Memory B cell (primary cell): ENCODE measurements at regions not wholly inside any gene's neighbourhood (a gene's known extent, or its start where the extent isn't known, plus 50 kb on each side); places are given as distances from the start of the nearest gene placed in this dataset.

ENCODE experiments used
- ATAC-seq: fragments of 150-1000 bp; cut with Tn5 transposase; 2 replicates; pipeline ENCODE4 v1.10.0; 2021; ENCODE audit warnings: low read depth, mild to moderate bottlenecking, moderate library complexity
- DNase-seq, 2 donors: peaks; one replicate each; pipeline ENCODE4 v3.0.0; 2022; ENCODE audit warnings: low spot score in 2 of 2
- H3K27ac Mint-ChIP-seq: one replicate; pipeline ENCODE4 v1.8.0; 2022; ENCODE audit warnings: mild to moderate bottlenecking, moderate library complexity, mixed read lengths
- H3K27me3 Mint-ChIP-seq: one replicate; pipeline ENCODE4 v1.8.0; 2022; ENCODE audit warnings: mixed read lengths
- H3K36me3 Mint-ChIP-seq: one replicate; pipeline ENCODE4 v1.8.0; 2022; ENCODE audit warnings: mild to moderate bottlenecking, mixed read lengths
- H3K4me1 Mint-ChIP-seq: one replicate; pipeline ENCODE4 v1.8.0; 2022; ENCODE audit warnings: mixed read lengths
- H3K4me3 Mint-ChIP-seq: one replicate; pipeline ENCODE4 v1.8.0; 2022; ENCODE audit warnings: mild to moderate bottlenecking, moderate library complexity, mixed read lengths
- H3K9me3 Mint-ChIP-seq: one replicate; pipeline ENCODE4 v1.8.0; 2022; ENCODE audit warnings: mixed read lengths

DNA sequence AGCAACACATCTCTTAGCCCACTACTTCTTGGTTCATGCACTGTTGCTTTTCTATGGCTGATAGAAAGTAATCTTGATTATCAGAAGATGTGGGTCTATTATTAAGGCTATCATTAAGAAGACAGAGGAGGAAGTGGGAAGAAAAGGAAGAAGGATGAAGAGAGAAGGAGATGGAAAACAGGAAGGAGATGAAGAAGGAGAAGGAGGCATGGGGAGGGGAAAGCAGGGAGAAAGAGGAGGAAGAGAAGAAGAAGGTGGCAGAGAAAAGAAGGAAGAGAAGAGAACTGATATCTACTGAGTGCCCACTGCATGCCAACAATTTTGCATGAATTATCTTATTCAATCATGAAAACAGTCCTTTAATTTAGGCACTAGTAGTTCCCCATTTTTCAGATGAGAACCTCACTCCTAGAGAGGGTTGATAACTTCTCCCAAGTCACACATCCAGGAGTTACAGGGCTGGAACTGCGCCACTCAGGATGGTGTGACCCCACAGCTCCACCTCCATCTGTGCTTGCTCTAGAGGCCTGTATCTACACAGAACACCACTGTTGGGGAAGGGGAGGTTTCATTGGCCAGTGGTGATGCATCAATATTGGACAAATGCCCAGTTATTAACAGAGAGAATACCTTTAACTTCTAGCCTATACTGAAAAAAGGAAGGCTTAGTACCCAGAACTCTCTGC lies 147.4 kb downstream of the CXCL12 start:
- ATAC-seq: no peak
- DNase-seq: no peak
- Mint-ChIP-seq H3K4me1 (no peaks in the 10 kb centered on the region), H3K9me3 (peaks cover 6% of the 10 kb centered on the region), H3K4me3 (no peak overlapping the region), H3K27me3 (no peaks in the 10 kb centered on the region), H3K36me3 (no peaks in the 10 kb centered on the region), H3K27ac (no peak overlapping the region)

DNA sequence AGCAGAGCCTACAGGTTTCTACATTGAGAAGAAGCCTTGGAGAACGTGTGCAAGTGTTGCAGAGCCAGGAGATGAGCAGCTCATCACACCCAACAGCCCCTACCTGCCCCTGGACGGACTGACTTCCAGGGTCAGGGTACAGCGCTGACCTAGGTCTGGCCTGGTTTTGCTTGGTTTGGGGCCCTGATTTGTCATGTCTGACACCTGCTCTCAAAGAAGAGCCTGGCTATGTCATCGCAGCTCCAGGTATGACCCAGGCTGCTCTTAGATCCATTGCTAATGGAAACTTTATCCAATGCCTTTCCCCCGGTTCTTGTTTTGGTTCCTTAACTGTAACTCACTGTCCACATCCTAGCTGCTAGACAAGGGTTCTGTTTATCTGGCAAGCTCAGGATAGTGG lies 149.5 kb downstream of the CXCL12 start:
- Mint-ChIP-seq H3K27me3 (no peaks in the 10 kb centered on the region), H3K4me3 (no peak overlapping the region), H3K27ac (no peak overlapping the region), H3K36me3 (no peaks in the 10 kb centered on the region), H3K4me1 (no peaks in the 10 kb centered on the region), H3K9me3 (peaks cover 10% of the 10 kb centered on the region)
- no peak for ATAC-seq
- no peak for DNase-seq

DNA sequence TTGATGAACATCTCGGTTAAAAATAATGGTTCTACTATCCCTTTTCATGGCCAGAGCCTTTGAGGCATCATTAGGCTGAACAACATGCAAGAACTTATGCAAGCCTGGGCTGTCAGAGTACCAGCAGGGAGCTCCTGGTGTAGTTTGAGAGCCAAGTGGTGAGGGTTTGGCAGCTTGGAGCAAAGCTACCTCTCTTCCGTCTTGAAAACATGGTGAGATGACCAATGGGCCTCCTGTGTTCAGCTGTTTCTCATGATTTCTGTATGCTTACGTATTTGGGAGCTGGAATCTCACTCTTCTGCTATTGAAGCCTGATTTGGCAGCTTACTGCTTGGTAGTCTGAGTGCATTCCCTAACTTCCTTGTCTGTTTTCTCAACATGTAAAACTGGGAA lies 150.4 kb downstream of the CXCL12 start:
- H3K27me3 Mint-ChIP-seq: no peaks in the 10 kb centered on the region
- H3K9me3 Mint-ChIP-seq: peaks cover 11% of the 10 kb centered on the region
- H3K4me3 Mint-ChIP-seq: no peak overlapping the region
- H3K36me3 Mint-ChIP-seq: no peaks in the 10 kb centered on the region
- H3K27ac Mint-ChIP-seq: no peak overlapping the region
- no peak for ATAC-seq
- DNase-seq: no peak
- no peaks in the 10 kb centered on the region for H3K4me1 Mint-ChIP-seq

DNA sequence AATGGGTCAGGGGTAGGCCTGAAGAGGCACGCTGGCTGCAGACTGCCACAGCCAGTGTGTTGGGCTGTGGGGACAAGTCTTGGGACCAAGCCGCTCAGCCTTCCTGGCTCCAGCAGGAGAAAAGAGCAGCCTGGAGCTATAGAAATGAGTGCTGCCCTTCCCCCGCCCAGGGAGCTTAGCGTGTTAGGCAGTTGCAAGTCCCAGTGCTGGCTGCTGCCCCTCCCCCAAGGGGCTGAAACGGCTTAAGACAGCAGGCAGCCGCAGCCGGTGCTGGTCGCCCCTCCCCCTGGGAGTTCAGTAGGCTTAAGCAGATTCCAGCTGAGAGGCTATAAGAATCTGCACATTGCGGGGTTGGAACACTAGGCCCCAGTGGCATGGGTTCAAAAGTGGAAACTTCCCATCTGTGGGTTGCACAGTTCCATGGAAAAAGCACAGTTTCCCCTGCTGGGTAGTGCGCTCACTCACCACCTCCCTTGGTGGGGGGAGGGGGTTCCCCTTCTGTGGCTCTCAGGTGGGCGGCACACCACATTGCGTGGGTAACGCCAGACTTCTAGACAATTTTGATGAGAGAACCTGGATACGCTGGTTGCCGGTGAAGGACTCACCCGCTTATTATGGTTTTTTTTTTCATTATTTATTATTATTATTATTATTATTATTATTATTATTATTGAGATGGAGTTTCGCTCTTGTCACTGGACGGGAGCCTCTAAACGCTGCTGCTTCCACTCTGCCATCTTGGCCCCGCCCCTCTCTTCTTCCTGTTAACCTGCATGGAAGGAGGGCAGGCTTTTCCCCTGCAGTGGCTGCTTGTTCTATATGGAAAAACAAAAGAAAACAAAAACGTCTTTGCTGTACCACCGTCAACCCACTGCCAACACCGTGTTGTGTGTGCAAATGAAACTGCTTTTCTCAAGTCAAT lies 151.1 kb downstream of the CXCL12 start:
- no peaks in the 10 kb centered on the region for H3K36me3 Mint-ChIP-seq

DNA sequence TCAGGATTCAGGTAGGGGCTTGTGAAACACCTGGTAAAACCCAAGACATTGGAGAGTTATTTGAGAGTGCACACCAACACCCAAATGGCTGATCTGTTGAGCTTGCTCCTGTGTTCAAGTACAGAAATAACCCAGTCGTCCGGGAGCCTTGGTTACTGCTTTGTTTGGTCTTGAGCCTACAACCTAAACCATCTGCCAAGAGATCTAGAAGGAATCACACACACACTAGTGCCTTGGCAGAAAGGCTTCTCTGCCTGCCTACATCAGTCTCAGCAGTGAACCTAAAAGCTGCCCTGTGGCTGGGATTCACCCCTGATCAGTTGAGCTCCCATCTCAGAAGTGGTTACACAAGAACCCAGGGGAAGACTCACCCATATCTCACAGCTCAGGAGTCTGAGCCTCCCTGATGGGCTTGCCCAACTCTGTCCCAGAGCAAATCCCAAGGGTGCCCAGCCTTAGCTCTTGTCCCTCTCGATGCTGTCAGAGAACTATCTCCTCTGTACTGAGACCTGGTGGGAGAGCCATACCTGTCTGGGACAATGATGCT lies 167.6 kb downstream of the CXCL12 start:
- ATAC-seq (no peak), DNase-seq (no peak)
- Mint-ChIP-seq H3K27me3 (no peaks in the 10 kb centered on the region), H3K36me3 (no peaks in the 10 kb centered on the region), H3K9me3 (peaks cover 17% of the 10 kb centered on the region), H3K4me1 (no peaks in the 10 kb centered on the region), H3K27ac (no peak overlapping the region), H3K4me3 (no peak overlapping the region)

More for the DNA sequence above, 151.1 kb downstream of the CXCL12 start:
- no peak overlapping the region for H3K4me3 Mint-ChIP-seq
- DNase-seq (no peak), ATAC-seq (no peak)
- no peak overlapping the region for H3K27ac Mint-ChIP-seq
- H3K4me1 Mint-ChIP-seq: no peaks in the 10 kb centered on the region
- peaks cover 11% of the 10 kb centered on the region for H3K9me3 Mint-ChIP-seq
- no peaks in the 10 kb centered on the region for H3K27me3 Mint-ChIP-seq

DNA sequence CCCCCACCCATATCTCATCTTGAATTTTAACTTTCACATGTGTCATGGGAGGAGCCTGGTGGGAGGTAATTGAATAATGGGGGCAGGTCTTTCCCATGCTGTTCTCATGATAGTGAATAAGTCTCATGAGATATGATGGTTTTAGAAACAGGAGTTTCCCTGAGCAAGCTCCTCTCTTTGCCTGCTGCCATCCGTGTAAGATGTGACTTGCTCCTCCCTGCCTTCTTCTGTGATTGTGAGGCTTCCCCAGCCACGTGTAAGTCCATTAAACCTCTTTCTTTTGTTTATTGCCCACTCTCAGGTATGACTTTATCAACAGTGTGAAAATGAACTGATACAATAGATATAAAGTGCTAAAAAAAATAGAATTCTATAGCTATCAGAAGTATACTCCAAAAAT lies 168.8 kb downstream of the CXCL12 start:
- H3K36me3 Mint-ChIP-seq: no peaks in the 10 kb centered on the region
- peaks cover 15% of the 10 kb centered on the region for H3K9me3 Mint-ChIP-seq
- ATAC-seq: no peak
- H3K4me1 Mint-ChIP-seq: no peaks in the 10 kb centered on the region
- no peaks in the 10 kb centered on the region for H3K27me3 Mint-ChIP-seq
- H3K4me3 Mint-ChIP-seq: no peak overlapping the region
- H3K27ac Mint-ChIP-seq: no peak overlapping the region
- DNase-seq: no peak

DNA sequence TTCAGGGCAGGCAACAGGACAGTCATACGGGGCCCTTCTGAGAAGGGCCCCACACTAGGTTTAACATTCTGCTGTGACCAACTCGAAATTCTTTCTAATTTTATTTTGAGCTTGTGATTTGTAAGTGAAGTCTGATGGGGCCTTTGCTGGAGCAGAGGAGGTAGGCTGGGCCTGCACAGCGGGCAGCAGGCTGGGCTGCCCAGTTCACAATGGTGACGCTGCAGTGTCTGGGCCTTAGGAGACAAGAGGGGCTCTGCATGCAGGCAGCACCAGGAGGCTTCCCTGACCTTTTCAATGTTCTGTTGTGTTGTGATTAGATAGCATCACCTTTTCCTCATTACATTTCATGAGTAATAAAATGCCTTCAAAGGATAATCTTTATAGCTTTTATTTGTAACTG lies 175.1 kb downstream of the CXCL12 start:
- DNase-seq (no peak), ATAC-seq (no peak)
- Mint-ChIP-seq H3K27me3 (peaks cover 4% of the 10 kb centered on the region), H3K4me3 (no peak overlapping the region), H3K9me3 (peaks cover 11% of the 10 kb centered on the region), H3K36me3 (no peaks in the 10 kb centered on the region), H3K4me1 (no peaks in the 10 kb centered on the region), H3K27ac (no peak overlapping the region)

DNA sequence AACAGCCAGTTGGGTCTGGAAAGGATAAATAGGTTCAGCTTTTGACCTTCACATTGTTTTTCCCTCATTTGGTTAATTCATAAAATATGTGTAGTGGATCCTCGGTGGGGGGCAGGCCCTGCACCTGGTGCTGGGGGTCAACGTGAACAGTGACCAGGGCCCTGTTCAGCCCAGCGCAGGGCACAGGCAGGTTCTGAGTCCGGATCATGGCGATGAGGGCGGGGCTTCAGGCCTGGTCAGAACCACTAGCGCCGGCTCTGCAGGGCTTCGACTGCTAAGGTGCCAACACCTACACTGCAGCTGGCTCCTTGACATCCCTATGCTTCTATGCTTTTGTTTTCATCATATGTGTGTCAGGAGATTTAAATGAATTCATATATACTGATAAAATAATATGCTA lies 177.7 kb downstream of the CXCL12 start:
- Mint-ChIP-seq H3K36me3 (no peaks in the 10 kb centered on the region), H3K27me3 (peaks cover 4% of the 10 kb centered on the region), H3K9me3 (peaks cover 6% of the 10 kb centered on the region), H3K4me1 (no peaks in the 10 kb centered on the region), H3K4me3 (no peak overlapping the region), H3K27ac (no peak overlapping the region)
- no peak for DNase-seq
- ATAC-seq: no peak

DNA sequence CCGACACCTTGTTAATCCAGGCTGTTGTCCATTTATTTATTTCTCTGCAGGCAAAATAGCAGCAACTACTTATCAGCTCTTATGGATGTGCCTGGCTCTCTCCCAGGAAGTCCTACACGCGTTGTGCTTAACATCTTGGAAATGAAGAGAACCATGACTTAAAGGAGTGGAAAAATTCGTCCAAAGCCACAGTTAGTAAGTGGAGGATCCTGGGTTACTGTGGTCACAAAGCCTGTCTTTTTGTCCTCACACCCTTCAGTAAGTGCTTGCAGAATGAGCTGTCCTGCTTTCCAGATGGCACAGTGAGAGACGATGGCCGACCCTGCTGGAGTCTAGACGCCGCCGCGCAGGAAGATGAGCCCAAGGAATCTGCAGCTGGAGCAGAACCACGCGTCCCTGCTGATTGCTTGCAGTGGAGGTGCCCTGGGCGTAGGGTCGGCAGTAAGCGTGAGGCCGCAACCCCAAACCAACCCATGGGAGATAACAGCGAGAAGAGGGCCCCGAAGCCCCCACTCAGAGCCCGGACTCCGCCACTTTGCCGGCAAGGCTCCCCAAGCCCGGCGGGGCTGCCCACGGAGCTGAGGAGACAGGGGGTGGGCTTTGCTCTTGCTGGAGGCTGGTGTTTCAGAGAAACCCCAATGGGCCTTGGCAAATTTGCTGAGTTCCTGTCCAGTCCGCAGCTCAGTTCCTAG lies 178.6 kb downstream of the CXCL12 start:
- Mint-ChIP-seq H3K27ac (no peak overlapping the region), H3K9me3 (peaks cover 7% of the 10 kb centered on the region), H3K27me3 (peaks cover 4% of the 10 kb centered on the region), H3K36me3 (no peaks in the 10 kb centered on the region), H3K4me3 (no peak overlapping the region), H3K4me1 (no peaks in the 10 kb centered on the region)
- ATAC-seq (no peak), DNase-seq (no peak)

DNA sequence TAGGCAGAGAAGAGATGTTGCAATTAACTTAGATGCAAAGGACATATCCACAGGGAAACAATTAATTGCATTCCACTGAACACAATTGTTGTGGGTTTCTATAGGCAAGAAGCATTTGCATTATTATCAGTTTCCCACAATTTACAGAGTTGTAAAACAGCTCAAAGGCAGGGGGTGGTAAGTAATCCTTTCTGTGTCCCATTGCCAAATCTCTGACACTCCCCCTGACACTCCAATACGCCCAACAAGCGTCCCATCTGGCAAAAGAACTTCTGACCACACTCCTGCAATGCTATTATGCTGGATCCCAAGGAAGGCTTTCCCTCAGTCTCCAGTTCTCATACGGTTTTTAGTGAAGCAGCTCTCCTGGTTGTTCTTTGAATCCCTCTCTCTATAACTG lies 179.8 kb downstream of the CXCL12 start:
- no peak overlapping the region for H3K4me3 Mint-ChIP-seq
- ATAC-seq: no peak
- no peak overlapping the region for H3K27ac Mint-ChIP-seq
- no peak for DNase-seq
- H3K36me3 Mint-ChIP-seq: no peaks in the 10 kb centered on the region
- H3K9me3 Mint-ChIP-seq: peaks cover 7% of the 10 kb centered on the region
- H3K27me3 Mint-ChIP-seq: peaks cover 4% of the 10 kb centered on the region
- no peaks in the 10 kb centered on the region for H3K4me1 Mint-ChIP-seq

DNA sequence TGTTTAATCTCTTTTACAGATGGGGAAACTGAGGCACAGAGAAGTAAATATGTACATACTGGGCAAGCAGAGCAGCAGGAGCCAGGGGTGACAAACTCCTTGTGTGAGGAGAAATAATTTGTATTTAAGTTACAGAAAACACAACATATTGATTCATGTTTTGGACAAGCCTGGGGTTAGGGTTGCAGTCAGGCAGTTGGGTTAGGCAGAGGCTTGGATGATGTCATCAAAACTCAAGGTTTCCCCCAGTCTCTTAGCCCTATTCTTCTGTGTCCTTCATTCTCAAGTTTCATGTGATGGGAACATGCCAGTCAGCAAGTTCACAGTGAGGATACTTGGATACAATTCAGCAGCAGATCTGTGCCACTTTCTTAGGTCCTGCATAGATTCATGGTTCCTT lies 181.4 kb downstream of the CXCL12 start:
- peaks cover 7% of the 10 kb centered on the region for H3K9me3 Mint-ChIP-seq
- DNase-seq (no peak), ATAC-seq (no peak)
- H3K27ac Mint-ChIP-seq: no peak overlapping the region
- H3K4me1 Mint-ChIP-seq: no peaks in the 10 kb centered on the region
- peaks cover 4% of the 10 kb centered on the region for H3K27me3 Mint-ChIP-seq
- H3K4me3 Mint-ChIP-seq: no peak overlapping the region
- no peaks in the 10 kb centered on the region for H3K36me3 Mint-ChIP-seq

DNA sequence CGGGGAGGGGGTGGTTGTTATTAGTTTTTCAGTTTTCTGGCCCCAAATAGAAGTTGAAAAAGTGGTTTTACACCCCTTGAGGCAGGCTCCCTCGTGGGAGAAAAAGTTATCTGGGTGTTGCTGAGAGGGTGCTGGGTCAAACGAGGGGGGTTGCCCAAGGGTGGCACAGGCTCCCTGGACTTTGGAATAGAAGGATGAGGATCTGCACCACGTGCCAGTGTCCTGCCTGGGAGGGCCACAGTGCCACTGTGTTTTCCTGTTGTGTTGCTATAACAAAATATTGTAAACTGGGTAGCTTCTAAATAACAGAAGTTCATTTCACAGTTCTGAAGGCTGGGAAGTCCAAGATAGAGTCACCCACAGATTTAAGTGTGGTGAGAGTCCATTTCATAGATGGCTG lies 181.9 kb downstream of the CXCL12 start:
- no peaks in the 10 kb centered on the region for H3K4me1 Mint-ChIP-seq
- no peak overlapping the region for H3K4me3 Mint-ChIP-seq
- peaks cover under 1% of the 10 kb centered on the region for H3K27me3 Mint-ChIP-seq
- DNase-seq (no peak), ATAC-seq (no peak)
- no peak overlapping the region for H3K27ac Mint-ChIP-seq
- H3K9me3 Mint-ChIP-seq: peaks cover 3% of the 10 kb centered on the region
- H3K36me3 Mint-ChIP-seq: no peaks in the 10 kb centered on the region

DNA sequence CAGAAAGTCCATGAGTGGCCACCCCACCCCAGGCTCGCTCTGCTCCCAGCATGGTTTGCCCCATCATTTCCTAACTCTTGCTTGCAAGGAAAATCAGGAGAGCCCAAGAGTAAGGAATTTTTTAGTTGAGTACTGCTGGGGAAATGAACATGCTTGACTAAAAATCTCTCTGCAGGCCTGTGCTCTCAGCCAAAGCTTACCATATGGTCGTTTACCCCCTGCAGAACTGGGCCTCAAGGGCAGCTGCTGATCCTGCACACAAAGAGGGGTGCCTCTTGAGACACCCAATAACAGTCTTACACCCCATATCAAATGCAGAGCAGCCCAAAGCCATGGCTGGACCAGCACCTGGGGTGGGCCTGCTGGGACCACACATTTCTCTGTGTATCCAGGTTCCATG lies 183.2 kb downstream of the CXCL12 start:
- H3K36me3 Mint-ChIP-seq: no peaks in the 10 kb centered on the region
- H3K27ac Mint-ChIP-seq: no peak overlapping the region
- no peak overlapping the region for H3K4me3 Mint-ChIP-seq
- ATAC-seq (no peak), DNase-seq (no peak)
- peaks cover 3% of the 10 kb centered on the region for H3K9me3 Mint-ChIP-seq
- no peaks in the 10 kb centered on the region for H3K27me3 Mint-ChIP-seq
- no peaks in the 10 kb centered on the region for H3K4me1 Mint-ChIP-seq

DNA sequence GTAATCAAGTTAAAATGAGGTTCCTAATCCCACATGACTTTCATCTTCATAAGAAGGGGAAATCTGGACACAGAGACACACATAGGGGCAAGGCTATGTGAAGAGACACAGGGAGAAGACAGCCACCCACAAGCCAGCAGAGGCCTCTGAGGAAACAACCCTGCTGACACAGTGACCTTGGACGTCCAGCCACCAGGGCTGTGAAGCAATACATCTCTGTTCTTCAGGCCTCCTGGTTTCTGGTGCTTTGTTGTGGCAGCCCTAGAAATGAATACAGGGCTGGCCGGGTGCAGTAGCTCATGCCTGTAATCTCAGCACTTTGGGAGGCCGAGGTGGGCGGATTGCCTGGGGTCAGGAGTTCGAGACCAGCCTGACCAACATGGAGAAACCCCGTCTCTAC lies 183.9 kb downstream of the CXCL12 start:
- ATAC-seq (no peak), DNase-seq (no peak)
- no peak overlapping the region for H3K4me3 Mint-ChIP-seq
- H3K27ac Mint-ChIP-seq: no peak overlapping the region
- H3K27me3 Mint-ChIP-seq: no peaks in the 10 kb centered on the region
- no peaks in the 10 kb centered on the region for H3K4me1 Mint-ChIP-seq
- peaks cover 3% of the 10 kb centered on the region for H3K9me3 Mint-ChIP-seq
- H3K36me3 Mint-ChIP-seq: no peaks in the 10 kb centered on the region
